Liver (tissue), 8 donors: ENCODE measurements at regions not wholly inside any gene's neighbourhood (a gene's known extent, or its start where the extent isn't known, plus 50 kb on each side); places are given as distances from the start of the nearest gene placed in this dataset.

Experiments
- DNase-seq: peaks from one replicate; pipeline ENCODE4 v3.0.0-alpha.2; 2017; ENCODE audit warnings: low spot score
- H3K27ac ChIP-seq, 2 donors: one replicate each; pipeline ENCODE4 v1.7.0; 2013; ENCODE audit warnings: inconsistent platforms in 2 of 2, low read length in 2 of 2, control low read depth in 1 of 2, low read depth in 1 of 2, mild to moderate bottlenecking in 1 of 2
- H3K27me3 ChIP-seq, 4 donors: one replicate each; pipeline versions ENCODE4 v1.6.1 to v1.7.0; 2013; ENCODE audit warnings: low read length in 3 of 4, inconsistent platforms in 1 of 4, mild to moderate bottlenecking in 1 of 4, moderate library complexity in 1 of 4; ENCODE audit not compliant: control insufficient read depth in 4 of 4, insufficient read depth in 4 of 4
- H3K36me3 ChIP-seq, 4 donors: one replicate each; pipeline versions ENCODE4 v1.6.1 to v1.7.0; 2013; ENCODE audit warnings: low read length in 3 of 4, mild to moderate bottlenecking in 3 of 4, low read depth in 1 of 4, moderate library complexity in 1 of 4; ENCODE audit not compliant: control insufficient read depth in 4 of 4, insufficient read depth in 3 of 4
- H3K4me1 ChIP-seq, 4 donors: one replicate each; pipeline versions ENCODE4 v1.6.1 to v1.7.0; 2013; ENCODE audit warnings: low read length in 3 of 4, mild to moderate bottlenecking in 3 of 4, moderate library complexity in 1 of 4; ENCODE audit not compliant: control insufficient read depth in 4 of 4, insufficient read depth in 4 of 4
- H3K4me3 ChIP-seq, 3 donors: one replicate each; pipeline versions ENCODE4 v1.6.1 to v1.7.0; 2013; ENCODE audit warnings: low read length in 3 of 3, control low read depth in 1 of 3, low read depth in 1 of 3, mild to moderate bottlenecking in 1 of 3
- H3K9ac ChIP-seq, 2 donors: one replicate each; pipeline ENCODE4 v1.7.0; 2013; ENCODE audit warnings: low read length in 2 of 2, mild to moderate bottlenecking in 2 of 2, moderate library complexity in 2 of 2, control low read depth in 1 of 2, low read depth in 1 of 2
- H3K9me3 ChIP-seq, 4 donors: one replicate each; pipeline versions ENCODE4 v1.6.1 to v1.7.0; 2013; ENCODE audit warnings: low read length in 3 of 4; ENCODE audit not compliant: control insufficient read depth in 4 of 4
- EGR1 ChIP-seq, 2 donors: IDR thresholded peaks; 2 replicates each; pipeline ENCODE4 v1.6.1; 2016 to 2018; ENCODE audit warnings: antibody characterized with exemption in 2 of 2, low read depth in 2 of 2
- FOXA2 ChIP-seq: IDR thresholded peaks from 2 replicates; pipeline ENCODE4 v1.6.1; 2016; ENCODE audit warnings: antibody characterized with exemption
- GABPA ChIP-seq, 2 donors: IDR thresholded peaks in 1 of 2; conservative IDR thresholded peaks in 1 of 2; 2 replicates each; pipeline ENCODE4 v1.6.1; 2016; ENCODE audit warnings: antibody characterized with exemption in 2 of 2, mild to moderate bottlenecking in 1 of 2, moderate library complexity in 1 of 2
- HNF4A ChIP-seq, 2 donors: conservative IDR thresholded peaks; 2 replicates each; pipeline ENCODE4 v1.6.1; 2016; ENCODE audit warnings: antibody characterized with exemption in 2 of 2, mild to moderate bottlenecking in 2 of 2
- HNF4G ChIP-seq: IDR thresholded peaks from 2 replicates; pipeline ENCODE4 v1.6.1; 2016; ENCODE audit warnings: antibody characterized with exemption
- JUND ChIP-seq, 2 donors: IDR thresholded peaks; 2 replicates each; pipeline ENCODE4 v1.6.1; 2016; ENCODE audit warnings: antibody characterized with exemption in 2 of 2
- NR2F2 ChIP-seq: IDR thresholded peaks from 2 replicates; pipeline ENCODE4 v1.6.1; 2016; ENCODE audit warnings: antibody characterized with exemption
- RAD21 ChIP-seq, 2 donors: IDR thresholded peaks; 2 replicates each; pipeline ENCODE4 v1.6.1; 2016; ENCODE audit warnings: antibody characterized with exemption in 2 of 2, mild to moderate bottlenecking in 2 of 2
- RXRA ChIP-seq, 2 donors: IDR thresholded peaks; 2 replicates each; pipeline ENCODE4 v1.6.1; 2017 to 2018; ENCODE audit warnings: antibody characterized with exemption in 2 of 2, mild to moderate bottlenecking in 1 of 2
- SP1 ChIP-seq: IDR thresholded peaks from 2 replicates; pipeline ENCODE4 v1.6.1; 2018; ENCODE audit warnings: antibody characterized with exemption, mild to moderate bottlenecking
- TAF1 ChIP-seq: conservative IDR thresholded peaks from 2 replicates; pipeline ENCODE4 v1.6.1; 2016; ENCODE audit warnings: antibody characterized with exemption, mild to moderate bottlenecking
- YY1 ChIP-seq: IDR thresholded peaks from 2 replicates; pipeline ENCODE4 v1.6.1; 2016; ENCODE audit warnings: antibody characterized with exemption, mild to moderate bottlenecking
- WGBS: extraction: QIAGEN DNeasy Blood & Tissue Kit; methylation state at CpG from one replicate; pipeline ENCODE4 v1.1.7; 2013; 5-methylcytosine and 5-hydroxymethylcytosine counted together
- TF ChIP-seq, protein P1 (sequence below): IDR thresholded peaks from 2 replicates; pipeline ENCODE4 v1.6.1; 2016; ENCODE audit warnings: antibody characterized with exemption
- TF ChIP-seq, protein P2 (sequence below): fragments of 150-350 bp; IDR thresholded peaks from 2 replicates; pipeline ENCODE4 v1.5.1; 2017; ENCODE audit warnings: improper control_type of control experiment, low read depth, low read length; ENCODE audit not compliant: missing input control
- TF ChIP-seq, protein P3 (sequence below): IDR thresholded peaks from 2 replicates; pipeline ENCODE4 v1.6.1; 2016; ENCODE audit warnings: antibody characterized with exemption
- TF ChIP-seq, protein P4 (sequence below): IDR thresholded peaks from 2 replicates; pipeline ENCODE4 v1.6.1; 2016; ENCODE audit warnings: antibody characterized with exemption, mild to moderate bottlenecking
- TF ChIP-seq, protein P5 (sequence below): IDR thresholded peaks from 2 replicates; pipeline ENCODE4 v1.6.1; 2016; ENCODE audit warnings: antibody characterized with exemption
- donor health status: healthy.
- donor health status: healthy.
- donor health status: healthy.
- donor health status: healthy.
- donor health status: healthy.

DNA sequence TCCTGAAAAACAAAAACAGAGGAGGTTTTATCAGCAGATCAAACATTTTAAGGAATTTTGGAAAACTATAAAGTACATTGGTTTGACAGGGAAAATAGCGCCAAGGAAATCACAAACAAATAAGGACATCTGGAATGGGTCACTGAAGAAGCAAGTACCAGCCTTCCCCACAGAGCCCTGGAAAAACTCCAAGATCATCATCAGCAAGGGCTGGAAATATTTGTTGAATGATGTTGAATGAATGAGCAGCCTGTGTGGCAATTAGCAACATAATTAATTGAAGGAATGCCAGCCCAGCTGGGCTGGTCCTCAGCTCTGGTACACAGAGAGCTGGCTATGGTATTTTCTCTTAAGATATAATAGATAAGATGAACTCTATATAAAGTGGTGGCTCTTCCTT is 290.4 kb downstream of the HS3ST3A1 start:
- peaks cover 0 to 11% (median 3%) of the 10 kb centered on the region in 4 donors for H3K9me3 ChIP-seq
- no peak overlapping the region for H3K4me3 ChIP-seq
- no peaks in the 10 kb centered on the region for H3K4me1 ChIP-seq
- DNase-seq, result no peak
- no peak for TF ChIP-seq FOXA2
- TF ChIP-seq, protein P1, sequence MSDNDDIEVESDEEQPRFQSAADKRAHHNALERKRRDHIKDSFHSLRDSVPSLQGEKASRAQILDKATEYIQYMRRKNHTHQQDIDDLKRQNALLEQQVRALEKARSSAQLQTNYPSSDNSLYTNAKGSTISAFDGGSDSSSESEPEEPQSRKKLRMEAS, result no peak
- TF ChIP-seq RXRA (IDR thresholded peaks at IDR 0.05), result no peak
- TF ChIP-seq TAF1, result no peak
- TF ChIP-seq EGR1 (IDR thresholded peaks at IDR 0.05; ENCODE audit: low read depth in 2 of 2), result no peak
- TF ChIP-seq NR2F2, result no peak
- no peak for TF ChIP-seq HNF4G
- TF ChIP-seq, protein P2, sequence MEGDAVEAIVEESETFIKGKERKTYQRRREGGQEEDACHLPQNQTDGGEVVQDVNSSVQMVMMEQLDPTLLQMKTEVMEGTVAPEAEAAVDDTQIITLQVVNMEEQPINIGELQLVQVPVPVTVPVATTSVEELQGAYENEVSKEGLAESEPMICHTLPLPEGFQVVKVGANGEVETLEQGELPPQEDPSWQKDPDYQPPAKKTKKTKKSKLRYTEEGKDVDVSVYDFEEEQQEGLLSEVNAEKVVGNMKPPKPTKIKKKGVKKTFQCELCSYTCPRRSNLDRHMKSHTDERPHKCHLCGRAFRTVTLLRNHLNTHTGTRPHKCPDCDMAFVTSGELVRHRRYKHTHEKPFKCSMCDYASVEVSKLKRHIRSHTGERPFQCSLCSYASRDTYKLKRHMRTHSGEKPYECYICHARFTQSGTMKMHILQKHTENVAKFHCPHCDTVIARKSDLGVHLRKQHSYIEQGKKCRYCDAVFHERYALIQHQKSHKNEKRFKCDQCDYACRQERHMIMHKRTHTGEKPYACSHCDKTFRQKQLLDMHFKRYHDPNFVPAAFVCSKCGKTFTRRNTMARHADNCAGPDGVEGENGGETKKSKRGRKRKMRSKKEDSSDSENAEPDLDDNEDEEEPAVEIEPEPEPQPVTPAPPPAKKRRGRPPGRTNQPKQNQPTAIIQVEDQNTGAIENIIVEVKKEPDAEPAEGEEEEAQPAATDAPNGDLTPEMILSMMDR, result no peak
- no peak for TF ChIP-seq GABPA (IDR thresholded peaks at IDR 0.05 in 1 of 2, conservative IDR thresholded peaks at IDR 0.05 in 1 of 2)
- TF ChIP-seq, protein P3, sequence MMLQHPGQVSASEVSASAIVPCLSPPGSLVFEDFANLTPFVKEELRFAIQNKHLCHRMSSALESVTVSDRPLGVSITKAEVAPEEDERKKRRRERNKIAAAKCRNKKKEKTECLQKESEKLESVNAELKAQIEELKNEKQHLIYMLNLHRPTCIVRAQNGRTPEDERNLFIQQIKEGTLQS, result no peak
- TF ChIP-seq RAD21 (IDR thresholded peaks at IDR 0.05), result no peak
- no peak for TF ChIP-seq YY1
- TF ChIP-seq, protein P4, sequence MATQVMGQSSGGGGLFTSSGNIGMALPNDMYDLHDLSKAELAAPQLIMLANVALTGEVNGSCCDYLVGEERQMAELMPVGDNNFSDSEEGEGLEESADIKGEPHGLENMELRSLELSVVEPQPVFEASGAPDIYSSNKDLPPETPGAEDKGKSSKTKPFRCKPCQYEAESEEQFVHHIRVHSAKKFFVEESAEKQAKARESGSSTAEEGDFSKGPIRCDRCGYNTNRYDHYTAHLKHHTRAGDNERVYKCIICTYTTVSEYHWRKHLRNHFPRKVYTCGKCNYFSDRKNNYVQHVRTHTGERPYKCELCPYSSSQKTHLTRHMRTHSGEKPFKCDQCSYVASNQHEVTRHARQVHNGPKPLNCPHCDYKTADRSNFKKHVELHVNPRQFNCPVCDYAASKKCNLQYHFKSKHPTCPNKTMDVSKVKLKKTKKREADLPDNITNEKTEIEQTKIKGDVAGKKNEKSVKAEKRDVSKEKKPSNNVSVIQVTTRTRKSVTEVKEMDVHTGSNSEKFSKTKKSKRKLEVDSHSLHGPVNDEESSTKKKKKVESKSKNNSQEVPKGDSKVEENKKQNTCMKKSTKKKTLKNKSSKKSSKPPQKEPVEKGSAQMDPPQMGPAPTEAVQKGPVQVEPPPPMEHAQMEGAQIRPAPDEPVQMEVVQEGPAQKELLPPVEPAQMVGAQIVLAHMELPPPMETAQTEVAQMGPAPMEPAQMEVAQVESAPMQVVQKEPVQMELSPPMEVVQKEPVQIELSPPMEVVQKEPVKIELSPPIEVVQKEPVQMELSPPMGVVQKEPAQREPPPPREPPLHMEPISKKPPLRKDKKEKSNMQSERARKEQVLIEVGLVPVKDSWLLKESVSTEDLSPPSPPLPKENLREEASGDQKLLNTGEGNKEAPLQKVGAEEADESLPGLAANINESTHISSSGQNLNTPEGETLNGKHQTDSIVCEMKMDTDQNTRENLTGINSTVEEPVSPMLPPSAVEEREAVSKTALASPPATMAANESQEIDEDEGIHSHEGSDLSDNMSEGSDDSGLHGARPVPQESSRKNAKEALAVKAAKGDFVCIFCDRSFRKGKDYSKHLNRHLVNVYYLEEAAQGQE, result no peak
- TF ChIP-seq, protein P5, sequence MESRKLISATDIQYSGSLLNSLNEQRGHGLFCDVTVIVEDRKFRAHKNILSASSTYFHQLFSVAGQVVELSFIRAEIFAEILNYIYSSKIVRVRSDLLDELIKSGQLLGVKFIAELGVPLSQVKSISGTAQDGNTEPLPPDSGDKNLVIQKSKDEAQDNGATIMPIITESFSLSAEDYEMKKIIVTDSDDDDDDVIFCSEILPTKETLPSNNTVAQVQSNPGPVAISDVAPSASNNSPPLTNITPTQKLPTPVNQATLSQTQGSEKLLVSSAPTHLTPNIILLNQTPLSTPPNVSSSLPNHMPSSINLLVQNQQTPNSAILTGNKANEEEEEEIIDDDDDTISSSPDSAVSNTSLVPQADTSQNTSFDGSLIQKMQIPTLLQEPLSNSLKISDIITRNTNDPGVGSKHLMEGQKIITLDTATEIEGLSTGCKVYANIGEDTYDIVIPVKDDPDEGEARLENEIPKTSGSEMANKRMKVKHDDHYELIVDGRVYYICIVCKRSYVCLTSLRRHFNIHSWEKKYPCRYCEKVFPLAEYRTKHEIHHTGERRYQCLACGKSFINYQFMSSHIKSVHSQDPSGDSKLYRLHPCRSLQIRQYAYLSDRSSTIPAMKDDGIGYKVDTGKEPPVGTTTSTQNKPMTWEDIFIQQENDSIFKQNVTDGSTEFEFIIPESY, result no peak
- TF ChIP-seq JUND (IDR thresholded peaks at IDR 0.05), result no peak
- no peak for TF ChIP-seq SP1
- no peak for TF ChIP-seq HNF4A (conservative IDR thresholded peaks at IDR 0.05)
- peaks cover 0 to 11% (median 0%) of the 10 kb centered on the region in 4 donors for H3K27me3 ChIP-seq
- WGBS, result 89% methylated on average over 1 of the region's 1 CpG
- no peak overlapping the region for H3K27ac ChIP-seq
- H3K9ac ChIP-seq, result no peak overlapping the region
- no peaks in the 10 kb centered on the region for H3K36me3 ChIP-seq

DNA sequence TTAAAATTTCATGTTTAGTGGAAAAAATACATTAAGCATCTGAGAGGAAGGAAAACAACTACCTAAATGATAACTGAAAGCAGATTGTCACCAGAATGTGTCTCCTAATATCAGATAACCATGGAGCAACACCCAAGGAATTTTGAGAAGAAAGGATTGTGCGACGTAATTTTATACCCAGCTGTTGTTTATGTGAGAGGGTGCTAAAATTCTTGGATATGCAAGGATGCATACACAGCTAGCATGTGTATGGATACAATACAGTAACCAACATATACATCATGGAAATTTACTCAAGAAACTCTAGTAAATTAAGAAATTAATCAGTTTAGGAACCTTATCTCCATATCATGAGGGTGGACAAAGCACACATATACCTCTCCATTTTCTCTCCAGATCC is 290.9 kb downstream of the HS3ST3A1 start:
- Histone ChIP-seq H3K4me3 (no peak overlapping the region), H3K36me3 (no peaks in the 10 kb centered on the region), H3K9ac (no peak overlapping the region), H3K27me3 (peaks cover 0 to 11% (median 0%) of the 10 kb centered on the region in 4 donors), H3K4me1 (no peaks in the 10 kb centered on the region), H3K9me3 (peaks cover 0 to 11% (median 3%) of the 10 kb centered on the region in 4 donors), H3K27ac (no peak overlapping the region)
- TF ChIP-seq, protein P2, result no peak
- TF ChIP-seq, protein P4, result no peak
- TF ChIP-seq HNF4G (no peak), EGR1 (IDR thresholded peaks at IDR 0.05; ENCODE audit: low read depth in 2 of 2) (no peak), TAF1 (no peak), HNF4A (conservative IDR thresholded peaks at IDR 0.05) (no peak), RAD21 (IDR thresholded peaks at IDR 0.05) (no peak)
- TF ChIP-seq, protein P3, result no peak
- WGBS, result 44% methylated on average over 2 of the region's 2 CpGs
- no peak for DNase-seq
